ENCODE measurements at regions not wholly inside any gene's neighbourhood (a gene's known extent, or its start where the extent isn't known, plus 50 kb on each side); places are given as distances from the start of the nearest gene placed in this dataset.

- TF ChIP-seq CTCF (conservative IDR thresholded peaks at IDR 0.05): no peak
- no peak overlapping the region for H3K27ac ChIP-seq
These were observed 239.6 kb downstream of the MREG start for GRCh38 chr2:215773728-215774127.

GRCh38 chr2:215772634-215773563 lies 240.5 kb downstream of the MREG start:
- peak overlapping the region; percentile 34 for H3K27ac ChIP-seq
- no peak for TF ChIP-seq CTCF (conservative IDR thresholded peaks at IDR 0.05)

- H3K27ac ChIP-seq: peak overlapping the region; percentile 34
- no peak for TF ChIP-seq CTCF (conservative IDR thresholded peaks at IDR 0.05)
These were observed 241.3 kb downstream of the MREG start for GRCh38 chr2:215772003-215772402.

GRCh38 chr2:215771241-215771640 lies 242.1 kb downstream of the MREG start:
- TF ChIP-seq CTCF (conservative IDR thresholded peaks at IDR 0.05): no peak
- H3K27ac ChIP-seq: peak overlapping the region; percentile 34; the same call in 1 of the 2 replicates

GRCh38 chr2:215770668-215771067 lies 242.7 kb downstream of the MREG start:
- no peak for TF ChIP-seq CTCF (conservative IDR thresholded peaks at IDR 0.05)
- no peak overlapping the region for H3K27ac ChIP-seq

GRCh38 chr2:215769246-215769645 lies 244.1 kb downstream of the MREG start:
- TF ChIP-seq CTCF (conservative IDR thresholded peaks at IDR 0.05): no peak
- H3K27ac ChIP-seq: no peak overlapping the region

GRCh38 chr2:215767625-215768024 lies 245.7 kb downstream of the MREG start:
- no peak overlapping the region for H3K27ac ChIP-seq
- TF ChIP-seq CTCF (conservative IDR thresholded peaks at IDR 0.05): no peak

All from VCaP (cell line).